GM10248 (cell line): ENCODE measurements at regions not wholly inside any gene's neighbourhood (a gene's known extent, or its start where the extent isn't known, plus 50 kb on each side); places are given as distances from the start of the nearest gene placed in this dataset.

Source experiments
- CTCF ChIA-PET: fragments of 300-600 bp; sonication (Branson Sonifier 250); formaldehyde crosslinking; extraction: SDS; loops from one replicate; lab custom pipeline; 2021; ENCODE audit warnings: antibody characterized with exemption; lab: Yijun Ruan, JAX
- POLR2A ChIA-PET: fragments of 350-650 bp; sonication (Branson Sonifier 250); formaldehyde crosslinking; extraction: SDS; loops from one replicate; lab custom pipeline; 2020; ENCODE audit warnings: antibody characterized with exemption; lab: Yijun Ruan, JAX
- DNase-seq: peaks from one replicate; pipeline ENCODE4 v3.0.0; 2012; ENCODE audit errors: extremely low spot score
- TF ChIP-seq, protein P1 (sequence below): IDR thresholded peaks from 2 replicates; pipeline ENCODE4 v1.5.1; 2012; ENCODE audit warnings: mild to moderate bottlenecking, low read depth; ENCODE audit errors: extremely low read depth, missing control alignments, control extremely low read depth

DNA sequence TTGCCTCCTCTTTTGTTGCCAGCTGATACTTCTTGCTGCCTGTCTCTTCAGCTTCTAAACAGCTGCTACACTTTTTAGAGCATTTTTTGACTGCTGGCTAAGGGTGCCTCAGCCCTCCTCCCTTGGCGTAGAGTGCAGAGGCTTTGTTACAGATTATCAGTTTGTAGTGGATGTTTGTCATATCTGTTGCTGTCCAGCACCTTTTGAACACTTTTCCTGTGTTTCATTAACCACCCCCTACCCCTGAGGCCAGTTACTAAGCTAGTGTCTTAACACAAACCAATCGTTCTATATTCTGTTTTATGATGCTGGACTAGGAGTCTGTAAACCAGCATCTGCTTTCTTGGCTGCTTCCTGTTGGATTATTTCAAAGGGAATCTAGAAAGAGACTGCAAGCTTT, 441.5 kb downstream of the DNAH5 start:
- DNase-seq: no peak
- TF ChIP-seq, protein P1, sequence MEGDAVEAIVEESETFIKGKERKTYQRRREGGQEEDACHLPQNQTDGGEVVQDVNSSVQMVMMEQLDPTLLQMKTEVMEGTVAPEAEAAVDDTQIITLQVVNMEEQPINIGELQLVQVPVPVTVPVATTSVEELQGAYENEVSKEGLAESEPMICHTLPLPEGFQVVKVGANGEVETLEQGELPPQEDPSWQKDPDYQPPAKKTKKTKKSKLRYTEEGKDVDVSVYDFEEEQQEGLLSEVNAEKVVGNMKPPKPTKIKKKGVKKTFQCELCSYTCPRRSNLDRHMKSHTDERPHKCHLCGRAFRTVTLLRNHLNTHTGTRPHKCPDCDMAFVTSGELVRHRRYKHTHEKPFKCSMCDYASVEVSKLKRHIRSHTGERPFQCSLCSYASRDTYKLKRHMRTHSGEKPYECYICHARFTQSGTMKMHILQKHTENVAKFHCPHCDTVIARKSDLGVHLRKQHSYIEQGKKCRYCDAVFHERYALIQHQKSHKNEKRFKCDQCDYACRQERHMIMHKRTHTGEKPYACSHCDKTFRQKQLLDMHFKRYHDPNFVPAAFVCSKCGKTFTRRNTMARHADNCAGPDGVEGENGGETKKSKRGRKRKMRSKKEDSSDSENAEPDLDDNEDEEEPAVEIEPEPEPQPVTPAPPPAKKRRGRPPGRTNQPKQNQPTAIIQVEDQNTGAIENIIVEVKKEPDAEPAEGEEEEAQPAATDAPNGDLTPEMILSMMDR: no peak
- CTCF ChIA-PET: interaction anchor here (1.1 kb wide), 1 partner anchor 15 kb away, joined by 3 read pairs; no protein-coding TSS in a partner anchor
- POLR2A ChIA-PET: no interaction called here

DNA sequence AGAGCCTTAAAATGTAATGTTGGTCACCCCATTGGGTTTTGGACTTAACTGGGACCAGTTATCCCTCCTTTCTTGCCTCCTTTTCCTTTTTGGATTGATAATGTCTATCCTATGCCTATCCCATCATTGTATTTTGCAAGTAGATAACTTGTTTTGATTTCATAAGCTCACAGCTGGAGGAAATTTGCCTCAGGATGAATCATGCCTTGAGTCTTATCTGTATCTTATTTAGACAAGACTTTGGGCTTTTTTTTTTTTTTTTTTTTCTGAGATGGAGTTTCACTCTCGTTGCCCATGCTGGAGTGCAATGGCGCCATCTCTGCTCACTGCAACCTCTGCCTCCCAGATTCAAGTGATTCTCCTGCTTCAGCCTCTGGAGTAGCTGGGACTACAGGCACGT, 443.3 kb downstream of the DNAH5 start:
- TF ChIP-seq, protein P1: no peak
- CTCF ChIA-PET: interaction anchor here (1.2 kb wide), 1 partner anchor 10 kb away, joined by 3 read pairs; no protein-coding TSS in a partner anchor
- no peak for DNase-seq
- POLR2A ChIA-PET: no interaction called here

DNA sequence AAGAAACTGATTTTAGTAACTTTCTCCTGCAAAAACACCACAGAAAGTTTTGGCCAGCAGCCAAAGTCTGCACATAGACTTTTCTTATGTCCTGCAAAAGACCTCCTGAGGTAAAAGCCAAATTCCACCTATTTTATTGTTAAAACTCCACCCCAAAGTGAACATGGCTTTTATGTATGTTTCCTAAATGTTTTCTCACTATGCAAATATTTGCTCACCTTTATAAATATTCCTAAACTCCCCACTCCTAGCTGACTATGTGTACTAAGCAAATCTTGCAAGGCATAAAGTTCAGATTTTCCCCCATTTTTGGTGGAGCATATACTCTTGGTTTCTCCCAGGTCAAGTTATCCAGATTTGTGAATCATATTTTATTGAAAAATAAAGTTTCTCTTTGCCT, 446.2 kb downstream of the DNAH5 start:
- ChIA-PET POLR2A (no interaction called here), CTCF (no interaction called here)
- TF ChIP-seq, protein P1: no peak
- DNase-seq: no peak

DNA sequence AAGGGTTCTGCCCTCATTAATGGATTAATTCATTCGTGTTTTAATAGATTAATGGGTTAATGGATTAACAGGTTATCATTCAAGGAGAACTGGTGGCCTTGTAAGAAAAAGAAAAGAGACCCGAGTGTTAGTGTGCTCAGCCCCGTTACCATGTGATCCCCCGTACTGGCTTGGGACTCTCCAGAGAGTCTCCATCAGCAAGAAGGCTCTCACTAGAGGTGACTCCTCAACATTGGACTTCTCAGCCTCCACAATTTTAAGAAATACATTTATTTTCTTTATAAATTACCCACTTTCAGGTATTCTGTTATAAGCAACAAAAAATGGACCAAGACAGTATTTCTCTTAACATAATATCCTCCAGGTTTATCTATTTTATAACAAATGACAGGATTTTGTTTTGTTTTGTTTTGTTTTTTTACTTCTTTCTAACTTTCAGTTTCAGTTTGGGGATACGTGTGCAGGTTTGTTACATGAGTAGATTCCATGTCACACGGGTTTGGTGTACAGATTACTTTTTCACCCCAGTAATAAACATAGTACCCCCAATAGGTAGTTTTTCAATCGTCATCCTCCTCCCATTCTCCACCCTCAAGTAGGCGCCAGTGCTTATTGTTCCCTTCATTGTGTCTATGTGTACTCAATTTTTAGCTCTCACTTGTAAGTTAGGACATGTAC, 456.1 kb downstream of the DNAH5 start:
- TF ChIP-seq, protein P1: no peak
- DNase-seq: no peak
- ChIA-PET CTCF (interaction anchor here (0.9 kb wide), 1 partner anchor 10 kb away, joined by 3 read pairs; no protein-coding TSS in a partner anchor), POLR2A (no interaction called here)

DNA sequence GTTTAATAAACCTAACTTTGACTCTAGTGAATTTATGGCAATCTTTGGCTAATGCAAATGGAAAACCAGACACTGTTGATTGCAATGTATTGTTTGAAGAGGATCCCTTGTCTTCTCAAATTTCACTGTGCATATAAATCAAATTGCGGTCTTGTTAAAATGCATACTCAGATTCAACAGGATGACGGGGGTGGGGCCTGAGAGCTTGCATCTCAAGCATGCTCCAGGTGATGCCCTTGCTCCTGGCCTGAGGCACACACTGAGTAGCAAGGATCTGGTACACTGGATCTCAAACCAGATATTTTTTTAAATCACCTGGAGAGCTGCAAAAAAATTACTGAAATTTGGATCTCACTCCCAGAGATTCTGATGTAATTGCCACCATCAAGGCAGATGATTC, 463.7 kb downstream of the DNAH5 start:
- TF ChIP-seq, protein P1: no peak
- CTCF ChIA-PET: interaction anchor here (2.2 kb wide), 1 partner anchor 15 kb away, joined by 8 read pairs; no protein-coding TSS in a partner anchor
- DNase-seq: no peak
- POLR2A ChIA-PET: no interaction called here

DNA sequence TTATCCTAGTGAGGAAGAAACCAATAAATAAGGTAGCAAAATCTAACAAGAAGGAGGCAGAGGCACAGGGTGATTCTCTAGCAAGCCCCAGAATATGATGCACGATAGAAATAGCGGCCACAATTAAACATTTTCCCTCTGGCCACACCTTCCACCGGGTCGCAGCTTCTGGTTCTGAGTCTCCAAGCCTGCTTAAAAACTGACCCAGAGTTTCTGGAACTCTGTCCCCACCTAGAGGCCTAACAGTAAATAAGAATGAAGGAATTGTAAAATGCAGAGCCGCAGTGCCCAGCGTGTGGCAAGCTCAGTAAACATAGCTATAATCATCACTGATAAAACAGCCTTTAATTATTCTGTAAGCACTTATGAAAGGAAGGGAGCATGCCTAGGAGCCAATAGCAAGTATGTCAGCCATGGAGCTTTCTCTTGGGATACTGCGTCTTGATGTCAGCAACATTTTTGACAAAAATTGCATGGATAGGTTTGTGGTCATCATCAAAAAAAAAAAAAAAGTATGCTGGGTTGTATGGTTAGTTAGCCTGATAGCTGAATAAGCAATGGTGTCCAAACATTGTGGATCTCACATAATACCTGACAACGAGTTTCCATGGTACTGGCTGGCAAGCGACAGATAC, 465.5 kb downstream of the DNAH5 start:
- DNase-seq: peak; percentile 15
- ChIA-PET POLR2A (no interaction called here), CTCF (interaction anchor here (1.1 to 2.2 kb wide), 7 partner anchors 9 to 26 kb away, joined by 3 to 8 read pairs (median 4); no protein-coding TSS in a partner anchor)
- TF ChIP-seq, protein P1: peak; percentile 29
